ENCODE measurements at regions not wholly inside any gene's neighbourhood (a gene's known extent, or its start where the extent isn't known, plus 50 kb on each side); places are given as distances from the start of the nearest gene placed in this dataset.

- no peak overlapping the region for H3K27ac ChIP-seq
Measured at GRCh38 chr21:16195538-16195910, 465.7 kb downstream of the USP25 start.

GRCh38 chr21:16196001-16196400 is 466.2 kb downstream of the USP25 start:
- TF ChIP-seq ZFX (IDR thresholded peaks at IDR 0.05) = no peak
- TF ChIP-seq, protein P1, sequence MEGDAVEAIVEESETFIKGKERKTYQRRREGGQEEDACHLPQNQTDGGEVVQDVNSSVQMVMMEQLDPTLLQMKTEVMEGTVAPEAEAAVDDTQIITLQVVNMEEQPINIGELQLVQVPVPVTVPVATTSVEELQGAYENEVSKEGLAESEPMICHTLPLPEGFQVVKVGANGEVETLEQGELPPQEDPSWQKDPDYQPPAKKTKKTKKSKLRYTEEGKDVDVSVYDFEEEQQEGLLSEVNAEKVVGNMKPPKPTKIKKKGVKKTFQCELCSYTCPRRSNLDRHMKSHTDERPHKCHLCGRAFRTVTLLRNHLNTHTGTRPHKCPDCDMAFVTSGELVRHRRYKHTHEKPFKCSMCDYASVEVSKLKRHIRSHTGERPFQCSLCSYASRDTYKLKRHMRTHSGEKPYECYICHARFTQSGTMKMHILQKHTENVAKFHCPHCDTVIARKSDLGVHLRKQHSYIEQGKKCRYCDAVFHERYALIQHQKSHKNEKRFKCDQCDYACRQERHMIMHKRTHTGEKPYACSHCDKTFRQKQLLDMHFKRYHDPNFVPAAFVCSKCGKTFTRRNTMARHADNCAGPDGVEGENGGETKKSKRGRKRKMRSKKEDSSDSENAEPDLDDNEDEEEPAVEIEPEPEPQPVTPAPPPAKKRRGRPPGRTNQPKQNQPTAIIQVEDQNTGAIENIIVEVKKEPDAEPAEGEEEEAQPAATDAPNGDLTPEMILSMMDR (conservative IDR thresholded peaks at IDR 0.05) = no peak
- H3K27ac ChIP-seq = no peak overlapping the region

More at GRCh38 chr21:16195538-16195910, 465.7 kb downstream of the USP25 start:
- no peak for TF ChIP-seq ZFX (IDR thresholded peaks at IDR 0.05)
- TF ChIP-seq, protein P1 (conservative IDR thresholded peaks at IDR 0.05) = no peak

GRCh38 chr21:16198546-16198945 is 468.8 kb downstream of the USP25 start:
- H3K27ac ChIP-seq = peak overlapping the region; percentile 76; the same call in 1 of the 2 replicates
- no peak for TF ChIP-seq ZFX (IDR thresholded peaks at IDR 0.05)
- TF ChIP-seq, protein P1 (conservative IDR thresholded peaks at IDR 0.05) = no peak

DNA sequence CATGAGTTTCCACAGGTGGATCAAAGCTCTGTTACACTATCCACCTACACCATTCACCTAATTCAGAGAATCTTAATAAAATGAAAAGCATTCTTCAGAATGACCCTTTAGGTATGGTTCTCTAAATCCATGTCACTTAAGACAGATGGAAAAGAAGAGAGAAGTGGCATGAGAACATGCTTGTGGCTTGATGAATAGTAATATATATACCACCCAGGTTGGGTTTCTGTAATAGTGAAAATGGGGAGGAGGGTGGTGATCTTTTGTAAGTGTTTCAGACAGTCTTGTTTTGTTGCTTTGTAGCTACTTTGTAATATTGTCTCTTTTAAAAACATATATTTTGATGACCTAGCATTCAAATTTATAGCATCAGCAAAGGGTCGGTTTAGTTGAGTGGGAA is 469.8 kb downstream of the USP25 start:
- TF ChIP-seq, protein P1 (conservative IDR thresholded peaks at IDR 0.05) = no peak
- no peak for TF ChIP-seq ZFX (IDR thresholded peaks at IDR 0.05)
- H3K27ac ChIP-seq = no peak overlapping the region

DNA sequence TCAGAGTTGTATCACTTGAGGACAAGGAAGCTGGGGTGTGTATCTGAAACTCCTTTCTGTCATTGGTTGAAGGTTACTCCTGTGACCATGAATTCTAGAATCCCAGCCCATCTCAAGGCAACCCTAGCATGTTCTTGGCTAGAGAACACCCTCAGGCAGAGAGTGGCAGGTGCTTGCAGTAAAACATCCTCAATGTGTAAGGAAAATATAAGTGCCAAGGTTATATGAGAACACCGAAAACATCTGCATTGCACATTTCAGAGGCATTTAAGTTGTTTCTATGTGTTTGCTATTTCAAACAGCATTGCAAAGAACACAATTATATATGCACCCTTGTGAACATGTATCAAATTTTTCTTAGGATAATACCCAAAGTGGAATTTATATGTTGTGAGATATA is 471.9 kb downstream of the USP25 start:
- TF ChIP-seq, protein P1 (conservative IDR thresholded peaks at IDR 0.05) = no peak
- TF ChIP-seq ZFX (IDR thresholded peaks at IDR 0.05) = no peak
- H3K27ac ChIP-seq = peak overlapping the region; percentile 65; the same call in 1 of the 2 replicates

GRCh38 chr21:16205527-16205926 is 475.7 kb downstream of the USP25 start:
- TF ChIP-seq, protein P1 (conservative IDR thresholded peaks at IDR 0.05) = no peak
- no peak for TF ChIP-seq ZFX (IDR thresholded peaks at IDR 0.05)
- peak overlapping the region; percentile 94 for H3K27ac ChIP-seq

DNA sequence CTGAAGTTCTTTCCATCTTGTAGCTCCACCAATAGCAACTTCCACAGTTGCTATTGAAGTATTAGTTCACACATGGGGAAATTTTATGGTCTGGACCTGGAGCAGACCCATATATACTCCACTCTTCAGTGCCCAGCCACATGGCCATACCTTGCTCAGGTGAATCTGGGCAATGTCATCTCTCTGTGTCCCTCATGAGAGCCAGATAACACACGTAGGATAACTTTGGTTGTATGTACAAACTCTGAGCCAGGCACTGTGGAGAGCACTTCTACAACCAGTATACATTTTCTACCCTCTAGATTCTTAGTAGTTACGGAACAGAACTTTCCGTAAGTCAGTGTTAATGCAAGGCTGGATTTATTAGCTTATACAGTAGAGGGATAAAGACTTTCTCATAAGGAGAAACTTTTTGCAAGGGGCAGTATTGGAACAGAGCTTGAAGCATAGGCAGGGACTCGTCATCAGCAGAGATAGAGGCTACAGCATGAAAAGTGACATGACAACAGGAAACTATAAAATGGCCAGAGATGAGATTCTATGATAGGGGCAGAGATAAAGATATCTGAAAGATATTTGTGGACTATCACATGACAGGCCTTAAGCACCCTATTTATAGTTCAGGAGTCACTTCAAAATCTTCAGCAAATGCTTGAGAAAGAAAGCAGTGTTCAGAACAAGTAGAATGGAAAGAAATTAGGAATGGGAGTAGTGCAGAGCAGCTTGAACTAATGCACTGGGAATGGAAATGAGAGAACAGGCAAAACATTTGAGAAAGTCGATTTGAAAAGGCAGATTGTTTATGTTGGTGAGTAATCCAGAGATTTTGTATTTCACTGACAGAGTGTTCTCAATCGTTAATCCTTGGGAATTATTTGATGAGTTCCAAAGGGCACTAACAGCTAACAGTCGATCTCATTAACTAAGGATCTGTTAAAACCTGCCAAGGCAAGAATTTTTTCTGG is 481.8 kb downstream of the USP25 start:
- no peak for TF ChIP-seq ZFX (IDR thresholded peaks at IDR 0.05)
- TF ChIP-seq, protein P1 (conservative IDR thresholded peaks at IDR 0.05) = no peak
- H3K27ac ChIP-seq = peak overlapping the region; percentile 75; the same call in 1 of the 2 replicates

All from C4-2B (cell line).